Astrocyte (in vitro differentiated cells and primary cell): ENCODE measurements at regions not wholly inside any gene's neighbourhood (a gene's known extent, or its start where the extent isn't known, plus 50 kb on each side); places are given as distances from the start of the nearest gene placed in this dataset.

Experiments used
- DNase-seq: peaks from one replicate; pipeline ENCODE4 v3.0.0-alpha.2; 2010; ENCODE audit warnings: low read depth
- FAIRE-seq: peaks from 2 replicates; lab custom pipeline; 2011; peaks lifted over from hg19 to GRCh38; lab: Jason Lieb, UNC
- H2AFZ ChIP-seq: 2 replicates; pipeline ENCODE4 v1.6.0; 2012; ENCODE audit warnings: low read depth, low read length, inconsistent platforms
- H3K27ac ChIP-seq: 2 replicates; pipeline ENCODE4 v1.5.1; 2011; ENCODE audit warnings: low read depth, low read length, inconsistent platforms
- H3K27me3 ChIP-seq: 2 replicates; pipeline ENCODE4 v1.6.0; 2011; ENCODE audit warnings: low read length, inconsistent platforms; ENCODE audit not compliant: insufficient read depth
- H3K36me3 ChIP-seq: 2 replicates; pipeline ENCODE4 v1.5.1; 2011; ENCODE audit warnings: low read length, inconsistent platforms; ENCODE audit not compliant: insufficient read depth
- H3K4me1 ChIP-seq: 2 replicates; pipeline ENCODE4 v1.5.1; 2011; ENCODE audit warnings: low read length, inconsistent platforms; ENCODE audit not compliant: insufficient read depth
- H3K4me2 ChIP-seq: 2 replicates; pipeline ENCODE4 v1.6.0; 2012; ENCODE audit warnings: low read length, inconsistent platforms
- H3K4me3 ChIP-seq: 2 replicates; pipeline ENCODE4 v1.5.1; 2011; ENCODE audit warnings: low read depth, mild to moderate bottlenecking, low read length, inconsistent platforms; ENCODE audit not compliant: insufficient read depth
- H3K79me2 ChIP-seq: 2 replicates; pipeline ENCODE4 v1.6.0; 2012; ENCODE audit warnings: mild to moderate bottlenecking, low read length, inconsistent platforms; ENCODE audit not compliant: insufficient read depth
- H3K9ac ChIP-seq: 2 replicates; pipeline ENCODE4 v1.6.0; 2012; ENCODE audit warnings: mild to moderate bottlenecking, low read length, inconsistent platforms
- H3K9me3 ChIP-seq: 2 replicates; pipeline ENCODE4 v1.5.1; 2012; ENCODE audit warnings: low read depth, mild to moderate bottlenecking, low read length, inconsistent platforms; ENCODE audit not compliant: insufficient read depth
- H4K20me1 ChIP-seq: 2 replicates; pipeline ENCODE4 v1.6.0; 2012; ENCODE audit warnings: low read length, inconsistent platforms; ENCODE audit not compliant: insufficient read depth
- H3K27ac Mint-ChIP-seq: one replicate; pipeline ENCODE4 v1.8.0; 2021; ENCODE audit warnings: mild to moderate bottlenecking, mixed read lengths; ENCODE audit not compliant: unreplicated experiment
- H3K27me3 Mint-ChIP-seq: one replicate; pipeline ENCODE4 v1.8.0; 2021; ENCODE audit warnings: low read depth, mixed read lengths; ENCODE audit not compliant: unreplicated experiment
- H3K36me3 Mint-ChIP-seq: one replicate; pipeline ENCODE4 v1.8.0; 2021; ENCODE audit warnings: low read depth, mixed read lengths; ENCODE audit not compliant: unreplicated experiment
- H3K4me1 Mint-ChIP-seq: one replicate; pipeline ENCODE4 v1.8.0; 2021; ENCODE audit warnings: low read depth, mixed read lengths; ENCODE audit not compliant: unreplicated experiment
- H3K4me3 Mint-ChIP-seq: one replicate; pipeline ENCODE4 v1.8.0; 2021; ENCODE audit warnings: mild to moderate bottlenecking, moderate library complexity, mixed read lengths; ENCODE audit not compliant: unreplicated experiment
- H3K9me3 Mint-ChIP-seq: one replicate; pipeline ENCODE4 v1.8.0; 2021; ENCODE audit warnings: mild to moderate bottlenecking, mixed read lengths; ENCODE audit not compliant: unreplicated experiment
- EZH2 ChIP-seq: IDR thresholded peaks from 2 replicates; pipeline ENCODE4 v1.6.1; 2012; ENCODE audit warnings: mild to moderate bottlenecking, low read length, inconsistent platforms; ENCODE audit not compliant: insufficient read depth
- TF ChIP-seq, protein P1 (sequence below): IDR thresholded peaks from 2 replicates; pipeline ENCODE4 v1.5.1; 2011; ENCODE audit warnings: low read depth, mild to moderate bottlenecking, inconsistent platforms, low read length, moderate library complexity; ENCODE audit not compliant: insufficient read depth

DNA sequence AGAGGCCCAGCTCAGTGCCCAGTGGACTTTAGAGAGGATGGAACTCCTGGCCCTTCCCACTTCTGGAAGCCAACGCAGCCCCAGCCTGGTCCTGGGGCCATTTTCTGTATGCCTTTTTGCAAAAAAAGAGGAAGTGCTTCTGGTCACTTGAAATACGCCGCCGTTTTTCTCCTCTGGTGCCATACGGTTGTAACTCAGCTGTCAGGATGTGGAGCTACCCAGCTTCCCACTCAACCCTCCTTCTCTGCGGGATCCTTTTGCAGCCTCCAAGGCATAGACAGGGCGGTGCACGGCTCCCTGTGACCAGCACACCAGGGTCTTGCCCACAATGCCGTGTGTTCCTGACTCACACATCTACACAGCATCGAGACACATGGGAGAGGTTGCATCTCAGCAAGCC lies 369.6 kb downstream of the TCERG1L start:
- no peak overlapping the region for H2AFZ ChIP-seq
- H3K4me2 ChIP-seq: no peak overlapping the region
- no peaks in the 10 kb centered on the region for H3K4me1 Mint-ChIP-seq
- no peaks in the 10 kb centered on the region for H3K27me3 ChIP-seq
- H3K4me3 Mint-ChIP-seq: no peak overlapping the region
- no peaks in the 10 kb centered on the region for H3K4me1 ChIP-seq
- H3K27me3 Mint-ChIP-seq: peaks cover 4% of the 10 kb centered on the region
- no peak overlapping the region for H3K27ac ChIP-seq
- no peaks in the 10 kb centered on the region for H3K36me3 Mint-ChIP-seq
- no peaks in the 10 kb centered on the region for H3K79me2 ChIP-seq
- peaks cover 21% of the 10 kb centered on the region for H3K9me3 ChIP-seq
- no peak overlapping the region for H3K9ac ChIP-seq
- no peak overlapping the region for H3K27ac Mint-ChIP-seq
- no peak for DNase-seq
- no peak for TF ChIP-seq EZH2
- TF ChIP-seq, protein P1, sequence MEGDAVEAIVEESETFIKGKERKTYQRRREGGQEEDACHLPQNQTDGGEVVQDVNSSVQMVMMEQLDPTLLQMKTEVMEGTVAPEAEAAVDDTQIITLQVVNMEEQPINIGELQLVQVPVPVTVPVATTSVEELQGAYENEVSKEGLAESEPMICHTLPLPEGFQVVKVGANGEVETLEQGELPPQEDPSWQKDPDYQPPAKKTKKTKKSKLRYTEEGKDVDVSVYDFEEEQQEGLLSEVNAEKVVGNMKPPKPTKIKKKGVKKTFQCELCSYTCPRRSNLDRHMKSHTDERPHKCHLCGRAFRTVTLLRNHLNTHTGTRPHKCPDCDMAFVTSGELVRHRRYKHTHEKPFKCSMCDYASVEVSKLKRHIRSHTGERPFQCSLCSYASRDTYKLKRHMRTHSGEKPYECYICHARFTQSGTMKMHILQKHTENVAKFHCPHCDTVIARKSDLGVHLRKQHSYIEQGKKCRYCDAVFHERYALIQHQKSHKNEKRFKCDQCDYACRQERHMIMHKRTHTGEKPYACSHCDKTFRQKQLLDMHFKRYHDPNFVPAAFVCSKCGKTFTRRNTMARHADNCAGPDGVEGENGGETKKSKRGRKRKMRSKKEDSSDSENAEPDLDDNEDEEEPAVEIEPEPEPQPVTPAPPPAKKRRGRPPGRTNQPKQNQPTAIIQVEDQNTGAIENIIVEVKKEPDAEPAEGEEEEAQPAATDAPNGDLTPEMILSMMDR: no peak
- H3K9me3 Mint-ChIP-seq: peaks cover 7% of the 10 kb centered on the region
- FAIRE-seq: no peak
- H4K20me1 ChIP-seq: no peaks in the 10 kb centered on the region
- no peak overlapping the region for H3K4me3 ChIP-seq
- H3K36me3 ChIP-seq: no peaks in the 10 kb centered on the region

DNA sequence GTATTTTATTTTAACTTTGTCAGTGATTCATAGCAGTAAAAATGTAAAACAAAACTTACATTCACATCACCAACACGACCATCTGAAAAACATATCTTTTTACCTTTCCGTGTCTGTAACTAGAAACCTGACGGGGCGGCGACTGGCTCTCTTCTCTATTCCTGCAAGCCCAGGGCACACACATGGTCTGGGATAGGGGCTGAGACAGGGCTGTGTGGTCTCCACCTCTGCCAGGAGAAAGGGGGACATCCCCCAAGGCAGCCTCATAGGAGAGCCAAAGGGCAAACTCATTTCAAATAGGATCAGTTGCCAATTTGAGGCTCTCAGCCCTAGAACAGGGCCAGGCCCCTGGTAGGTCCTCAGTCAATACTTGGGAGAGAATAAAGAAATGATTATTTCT lies 359.4 kb downstream of the TCERG1L start:
- H3K27me3 Mint-ChIP-seq: no peaks in the 10 kb centered on the region
- Histone ChIP-seq H3K9ac (no peak overlapping the region), H3K4me1 (no peaks in the 10 kb centered on the region), H2AFZ (no peak overlapping the region), H3K36me3 (no peaks in the 10 kb centered on the region), H3K79me2 (no peaks in the 10 kb centered on the region), H3K27ac (no peak overlapping the region), H4K20me1 (no peaks in the 10 kb centered on the region), H3K4me3 (no peak overlapping the region), H3K4me2 (no peak overlapping the region), H3K9me3 (peaks cover 3% of the 10 kb centered on the region), H3K27me3 (no peaks in the 10 kb centered on the region)
- no peaks in the 10 kb centered on the region for H3K4me1 Mint-ChIP-seq
- no peak for DNase-seq
- H3K4me3 Mint-ChIP-seq: no peak overlapping the region
- no peak for FAIRE-seq
- no peaks in the 10 kb centered on the region for H3K36me3 Mint-ChIP-seq
- TF ChIP-seq, protein P1: no peak
- TF ChIP-seq EZH2: no peak
- H3K9me3 Mint-ChIP-seq: no peaks in the 10 kb centered on the region
- H3K27ac Mint-ChIP-seq: no peak overlapping the region

DNA sequence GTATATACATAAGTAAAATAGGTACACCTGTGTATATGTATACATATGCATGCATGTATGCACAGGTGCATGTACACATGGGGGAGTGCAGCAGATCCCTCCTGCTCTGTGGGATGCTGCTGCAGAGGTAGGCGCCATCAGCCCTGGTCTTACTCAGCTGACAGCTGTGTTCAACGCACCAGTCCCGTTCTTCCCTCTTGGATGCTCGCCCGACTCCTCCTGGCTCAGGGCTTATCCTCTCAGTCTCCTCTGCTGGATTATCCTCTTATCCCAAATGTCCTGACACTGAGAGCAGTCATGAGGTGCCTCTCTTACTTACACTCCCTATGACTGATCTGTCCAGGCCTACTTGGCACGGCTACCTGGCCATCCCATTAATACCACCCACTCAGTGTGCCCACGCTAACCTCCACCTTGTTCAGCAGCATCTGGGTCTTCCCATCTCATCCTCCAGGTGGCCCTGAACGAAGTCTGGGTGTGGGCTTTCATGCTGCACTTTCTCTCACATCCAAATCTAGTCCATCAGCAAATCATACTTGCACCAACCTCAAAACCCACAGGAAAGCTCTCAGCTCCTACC lies 357.1 kb downstream of the TCERG1L start:
- no peak overlapping the region for H3K27ac Mint-ChIP-seq
- no peaks in the 10 kb centered on the region for H3K4me1 Mint-ChIP-seq
- no peak for TF ChIP-seq EZH2
- TF ChIP-seq, protein P1: no peak
- Histone ChIP-seq H3K79me2 (no peaks in the 10 kb centered on the region), H4K20me1 (no peaks in the 10 kb centered on the region), H3K9ac (no peak overlapping the region), H3K4me3 (no peak overlapping the region), H3K4me2 (no peak overlapping the region), H3K27ac (no peak overlapping the region), H3K4me1 (no peaks in the 10 kb centered on the region), H3K27me3 (no peaks in the 10 kb centered on the region), H2AFZ (no peak overlapping the region), H3K36me3 (no peaks in the 10 kb centered on the region), H3K9me3 (peaks cover 11% of the 10 kb centered on the region)
- H3K9me3 Mint-ChIP-seq: peaks cover 2% of the 10 kb centered on the region
- DNase-seq (no peak), FAIRE-seq (no peak)
- peaks cover 2% of the 10 kb centered on the region for H3K27me3 Mint-ChIP-seq
- H3K4me3 Mint-ChIP-seq: no peak overlapping the region
- no peaks in the 10 kb centered on the region for H3K36me3 Mint-ChIP-seq
